Lung microvascular endothelial cell (primary cell): ENCODE measurements at regions not wholly inside any gene's neighbourhood (a gene's known extent, or its start where the extent isn't known, plus 50 kb on each side); places are given as distances from the start of the nearest gene placed in this dataset.
"Not testable (repeated sequence)": the region's sequence is repeated elsewhere in the genome, so short reads cannot be mapped to it uniquely, and the experiment has no call there.

Source experiments
- DNase-seq, 2 donors: peaks; one replicate each; pipeline versions ENCODE4 v3.0.0 to v3.0.0-alpha.2; 2010; ENCODE audit warnings: low read depth in 2 of 2

- no peak for DNase-seq
Measured at GRCh38 chr14:27236601-27237000, 638.8 kb upstream of the NOVA1 start.

GRCh38 chr14:27242874-27243273, 645.0 kb upstream of the NOVA1 start:
- no peak for DNase-seq

GRCh38 chr14:27243365-27243764, 645.5 kb upstream of the NOVA1 start:
- no peak for DNase-seq

- DNase-seq, result no peak
Measured at GRCh38 chr14:27245947-27246346, 648.1 kb upstream of the NOVA1 start.

- no peak for DNase-seq
Measured at GRCh38 chr14:27253966-27254365, 656.1 kb upstream of the NOVA1 start.

- no peak for DNase-seq
Measured at GRCh38 chr14:27256805-27257204, 659.0 kb upstream of the NOVA1 start.

GRCh38 chr14:27267876-27268275, 670.0 kb upstream of the NOVA1 start:
- DNase-seq, result no peak

- no peak for DNase-seq
Measured at GRCh38 chr14:27270716-27271115, 672.9 kb upstream of the NOVA1 start.

GRCh38 chr14:27278341-27278740, 680.5 kb upstream of the NOVA1 start:
- DNase-seq, result no peak

- DNase-seq, result no peak
Measured at GRCh38 chr14:27305441-27305945, 707.7 kb upstream of the NOVA1 start.

GRCh38 chr14:27312730-27313129, 714.9 kb upstream of the NOVA1 start:
- not testable (repeated sequence) for DNase-seq

- DNase-seq, result no peak
Measured at GRCh38 chr14:27314231-27314630, 716.4 kb upstream of the NOVA1 start.

GRCh38 chr14:27315477-27315876, 717.6 kb upstream of the NOVA1 start:
- no peak for DNase-seq

GRCh38 chr14:27315947-27316346, 718.1 kb upstream of the NOVA1 start:
- no peak for DNase-seq

GRCh38 chr14:27318774-27319420, 721.1 kb upstream of the NOVA1 start:
- DNase-seq, result no peak

- DNase-seq, result no peak
Measured at GRCh38 chr14:27320261-27320660, 722.4 kb upstream of the NOVA1 start.

GRCh38 chr14:27327095-27327494, 729.3 kb upstream of the NOVA1 start:
- DNase-seq, result no peak

GRCh38 chr14:27338012-27338411, 740.2 kb upstream of the NOVA1 start:
- DNase-seq, result no peak

GRCh38 chr14:27363036-27363435, 765.2 kb upstream of the NOVA1 start:
- not testable (repeated sequence) for DNase-seq

GRCh38 chr14:27366596-27366995, 768.8 kb upstream of the NOVA1 start:
- DNase-seq, result no peak

- DNase-seq, result no peak
Measured at GRCh38 chr14:27367345-27367744, 769.5 kb upstream of the NOVA1 start.

GRCh38 chr14:27370074-27370473, 772.2 kb upstream of the NOVA1 start:
- no peak for DNase-seq

- no peak for DNase-seq
Measured at GRCh38 chr14:27370775-27371174, 772.9 kb upstream of the NOVA1 start.

- no peak for DNase-seq
Measured at GRCh38 chr14:27371209-27371608, 773.4 kb upstream of the NOVA1 start.
